Fibroblast of lung (primary cell): ENCODE measurements at regions not wholly inside any gene's neighbourhood (a gene's known extent, or its start where the extent isn't known, plus 50 kb on each side); places are given as distances from the start of the nearest gene placed in this dataset.

Experiments used
- CTCF ChIP-seq, 2 donors: IDR thresholded peaks in 1 of 2; conservative IDR thresholded peaks in 1 of 2; 1 replicate in 1 of 2; 2 replicates in 1 of 2; pipeline ENCODE4 v1.5.1; 2011 to 2012; ENCODE audit warnings: low read length in 2 of 2, control low read depth in 1 of 2, inconsistent platforms in 1 of 2, low read depth in 1 of 2, mild to moderate bottlenecking in 1 of 2
- EZH2 ChIP-seq: IDR thresholded peaks from 2 replicates; pipeline ENCODE4 v1.5.1; 2012; ENCODE audit warnings: low read length, control low read depth, mild to moderate bottlenecking; ENCODE audit errors: missing control alignments

- no peak for TF ChIP-seq EZH2
- TF ChIP-seq CTCF (conservative IDR thresholded peaks at IDR 0.05 in 1 of 2, IDR thresholded peaks at IDR 0.05 in 1 of 2; ENCODE audit: low read depth in 1 of 2, low read length in 2 of 2), result no peak
Measured at GRCh38 chr15:38672814-38673670, 108.4 kb upstream of the RASGRP1 start.
